ENCODE measurements at regions not wholly inside any gene's neighbourhood (a gene's known extent, or its start where the extent isn't known, plus 50 kb on each side); places are given as distances from the start of the nearest gene placed in this dataset.

- Histone ChIP-seq H3K27ac (ENCODE audit: extremely low read length, insufficient read depth, low read length) (no peak overlapping the region), H4K20me1 (ENCODE audit: insufficient read depth, low read length) (no peaks in the 10 kb centered on the region), H3K79me2 (ENCODE audit: insufficient read depth, low read length) (no peaks in the 10 kb centered on the region), H3K36me3 (replicated peaks in 1 of 2; ENCODE audit: control insufficient read depth in 1 of 2, insufficient read depth in 2 of 2, low read length in 2 of 2) (no peaks in the 10 kb centered on the region), H3K27me3 (ENCODE audit: control insufficient read depth in 1 of 2, insufficient read depth in 2 of 2, low read length in 2 of 2) (no peaks in the 10 kb centered on the region; a peak in 1 of 5 replicates), H3K9me3 (ENCODE audit: low read length) (no peaks in the 10 kb centered on the region), H3K4me3 (replicated peaks in 1 of 3; ENCODE audit: insufficient read depth in 1 of 3, low read depth in 2 of 3, low read length in 3 of 3) (no peak overlapping the region), H3K4me1 (ENCODE audit: insufficient read depth, low read length) (no peaks in the 10 kb centered on the region), H3K4me2 (ENCODE audit: low read depth, low read length) (no peak overlapping the region), H3K9ac (ENCODE audit: insufficient read depth, low read depth, low read length) (no peak overlapping the region), H2AFZ (ENCODE audit: low read length) (no peak overlapping the region)
- TF ChIP-seq ZNF570 (CRISPR knock-in tag; IDR thresholded peaks at IDR 0.05; ENCODE audit: borderline replicate concordance) (no peak), PCBP2 (optimal IDR thresholded peaks at IDR 0.05; ENCODE audit: low read depth, low read length, poor library complexity, severe bottlenecking) (no peak), TRIM24 (CRISPR knock-in tag; IDR thresholded peaks at IDR 0.05) (no peak)
- POLR2A ChIA-PET: no interaction called here
- DNase-seq (ENCODE audit: low spot score) (no peak), ATAC-seq (no peak), FAIRE-seq (no peak)
- WGBS (ENCODE audit: low lambda C conversion rate): 92% methylated on average over 1 of the region's 1 CpG
- CTCF ChIA-PET (ENCODE audit: low intra/inter-chr PET ratio, low total read pairs): no interaction called here
- no TSS peak for BruUV-seq (replicated peaks)
- intact Hi-C loops (cut with micrococcal nuclease; ENCODE audit: unreplicated experiment) (no loop called here), in situ Hi-C loops (cut with HindIII; ENCODE audit: extremely low pct_ligation_motif_present, low pct_unique_long_range_greater_than_20kb) (loop anchor here (25.0 kb wide), 1 partner anchor 940 kb away; no protein-coding TSS in a partner anchor)
Measured at GRCh38 chr21:35827004-35827403, 233.3 kb downstream of the SETD4 start.

- CTCF ChIA-PET (ENCODE audit: low intra/inter-chr PET ratio, low total read pairs): no interaction called here
- WGBS (ENCODE audit: low lambda C conversion rate): 41% methylated on average over 8 of the region's 8 CpGs
- H3K4me3 ChIP-seq (replicated peaks in 1 of 3; ENCODE audit: insufficient read depth in 1 of 3, low read depth in 2 of 3, low read length in 3 of 3): no peak overlapping the region
- intact Hi-C loops (cut with micrococcal nuclease; ENCODE audit: unreplicated experiment): no loop called here
- H3K4me2 ChIP-seq (ENCODE audit: low read depth, low read length): no peak overlapping the region
- H3K27me3 ChIP-seq (ENCODE audit: control insufficient read depth in 1 of 2, insufficient read depth in 2 of 2, low read length in 2 of 2): no peaks in the 10 kb centered on the region; a peak in 1 of 5 replicates
- DNase-seq (ENCODE audit: low spot score): no peak
- in situ Hi-C loops (cut with HindIII; ENCODE audit: extremely low pct_ligation_motif_present, low pct_unique_long_range_greater_than_20kb): loop anchor here (25.0 kb wide), 1 partner anchor 938 kb away; no protein-coding TSS in a partner anchor
- FAIRE-seq: no peak
- H3K79me2 ChIP-seq (ENCODE audit: insufficient read depth, low read length): no peaks in the 10 kb centered on the region
- no peaks in the 10 kb centered on the region for H3K36me3 ChIP-seq (replicated peaks in 1 of 2; ENCODE audit: control insufficient read depth in 1 of 2, insufficient read depth in 2 of 2, low read length in 2 of 2)
- H3K4me1 ChIP-seq (ENCODE audit: insufficient read depth, low read length): no peaks in the 10 kb centered on the region
- no peak overlapping the region for H3K27ac ChIP-seq (ENCODE audit: extremely low read length, insufficient read depth, low read length)
- no peaks in the 10 kb centered on the region for H4K20me1 ChIP-seq (ENCODE audit: insufficient read depth, low read length)
- no TSS peak for BruUV-seq (replicated peaks)
- H2AFZ ChIP-seq (ENCODE audit: low read length): no peak overlapping the region
- H3K9me3 ChIP-seq (ENCODE audit: low read length): no peaks in the 10 kb centered on the region
- no peak overlapping the region for H3K9ac ChIP-seq (ENCODE audit: insufficient read depth, low read depth, low read length)
- POLR2A ChIA-PET: no interaction called here
- ATAC-seq: no peak
- TF ChIP-seq ZFYVE20 (CRISPR knock-in tag; IDR thresholded peaks at IDR 0.05; ENCODE audit: borderline replicate concordance, low read depth): no peak
- no peak for TF ChIP-seq NONO (IDR thresholded peaks at IDR 0.05)
- no peak for TF ChIP-seq NONO (CRISPR knock-in tag; conservative IDR thresholded peaks at IDR 0.05)
- no peak for TF ChIP-seq IRF1 (CRISPR knock-in tag; IDR thresholded peaks at IDR 0.05; ENCODE audit: low read depth)
- no peak for TF ChIP-seq ZNF777 (CRISPR knock-in tag; IDR thresholded peaks at IDR 0.05)
- no peak for TF ChIP-seq DNMT3B (CRISPR knock-in tag; conservative IDR thresholded peaks at IDR 0.05)
- TF ChIP-seq, protein P1, sequence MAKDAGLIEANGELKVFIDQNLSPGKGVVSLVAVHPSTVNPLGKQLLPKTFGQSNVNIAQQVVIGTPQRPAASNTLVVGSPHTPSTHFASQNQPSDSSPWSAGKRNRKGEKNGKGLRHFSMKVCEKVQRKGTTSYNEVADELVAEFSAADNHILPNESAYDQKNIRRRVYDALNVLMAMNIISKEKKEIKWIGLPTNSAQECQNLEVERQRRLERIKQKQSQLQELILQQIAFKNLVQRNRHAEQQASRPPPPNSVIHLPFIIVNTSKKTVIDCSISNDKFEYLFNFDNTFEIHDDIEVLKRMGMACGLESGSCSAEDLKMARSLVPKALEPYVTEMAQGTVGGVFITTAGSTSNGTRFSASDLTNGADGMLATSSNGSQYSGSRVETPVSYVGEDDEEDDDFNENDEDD (CRISPR knock-in tag; IDR thresholded peaks at IDR 0.05; ENCODE audit: borderline replicate concordance): no peak
- TF ChIP-seq, protein P2, sequence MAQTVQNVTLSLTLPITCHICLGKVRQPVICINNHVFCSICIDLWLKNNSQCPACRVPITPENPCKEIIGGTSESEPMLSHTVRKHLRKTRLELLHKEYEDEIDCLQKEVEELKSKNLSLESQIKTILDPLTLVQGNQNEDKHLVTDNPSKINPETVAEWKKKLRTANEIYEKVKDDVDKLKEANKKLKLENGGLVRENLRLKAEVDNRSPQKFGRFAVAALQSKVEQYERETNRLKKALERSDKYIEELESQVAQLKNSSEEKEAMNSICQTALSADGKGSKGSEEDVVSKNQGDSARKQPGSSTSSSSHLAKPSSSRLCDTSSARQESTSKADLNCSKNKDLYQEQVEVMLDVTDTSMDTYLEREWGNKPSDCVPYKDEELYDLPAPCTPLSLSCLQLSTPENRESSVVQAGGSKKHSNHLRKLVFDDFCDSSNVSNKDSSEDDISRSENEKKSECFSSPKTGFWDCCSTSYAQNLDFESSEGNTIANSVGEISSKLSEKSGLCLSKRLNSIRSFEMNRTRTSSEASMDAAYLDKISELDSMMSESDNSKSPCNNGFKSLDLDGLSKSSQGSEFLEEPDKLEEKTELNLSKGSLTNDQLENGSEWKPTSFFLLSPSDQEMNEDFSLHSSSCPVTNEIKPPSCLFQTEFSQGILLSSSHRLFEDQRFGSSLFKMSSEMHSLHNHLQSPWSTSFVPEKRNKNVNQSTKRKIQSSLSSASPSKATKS (CRISPR knock-in tag; IDR thresholded peaks at IDR 0.05): no peak
Measured at GRCh38 chr21:35825370-35826353, 234.7 kb downstream of the SETD4 start.

Measured in HepG2 (cell line).